Mesenchymal stem cell (in vitro differentiated cells and primary cell): ENCODE measurements at regions not wholly inside any gene's neighbourhood (a gene's known extent, or its start where the extent isn't known, plus 50 kb on each side); places are given as distances from the start of the nearest gene placed in this dataset.

Source experiments
- DNase-seq: peaks from one replicate; pipeline ENCODE4 v3.0.0-alpha.2; 2013
- H2AFZ ChIP-seq: one replicate; pipeline ENCODE4 v1.6.1; 2013; ENCODE audit warnings: low read depth, mild to moderate bottlenecking, control low read depth, inconsistent platforms, low read length, moderate library complexity
- H2AK5ac ChIP-seq: 2 replicates; pipeline ENCODE4 v1.6.1; 2013; ENCODE audit warnings: low read length, moderate library complexity, mild to moderate bottlenecking, inconsistent platforms; ENCODE audit not compliant: severe bottlenecking
- H2BK120ac ChIP-seq: one replicate; pipeline ENCODE4 v1.6.1; 2013; ENCODE audit warnings: low read depth, mild to moderate bottlenecking, inconsistent platforms, low read length, moderate library complexity
- H2BK12ac ChIP-seq, 2 experiments: one replicate each; pipeline ENCODE4 v1.6.1; 2013; ENCODE audit warnings: inconsistent platforms in 2 of 2, low read length in 2 of 2, mild to moderate bottlenecking in 2 of 2, moderate library complexity in 2 of 2, control low read depth in 1 of 2
- H2BK15ac ChIP-seq: one replicate; pipeline ENCODE4 v1.6.1; 2013; ENCODE audit warnings: mild to moderate bottlenecking, low read depth, inconsistent platforms; ENCODE audit not compliant: poor library complexity, severe bottlenecking
- H2BK5ac ChIP-seq: 2 replicates; pipeline ENCODE4 v1.6.1; 2013; ENCODE audit warnings: low read depth, mild to moderate bottlenecking, low read length, control low read depth, inconsistent platforms; ENCODE audit not compliant: poor library complexity, severe bottlenecking
- H3K14ac ChIP-seq, 2 experiments: one replicate each; pipeline ENCODE4 v1.6.1; 2013; ENCODE audit warnings: inconsistent platforms in 2 of 2, low read length in 2 of 2, control low read depth in 1 of 2, mild to moderate bottlenecking in 1 of 2, moderate library complexity in 1 of 2
- H3K18ac ChIP-seq, 2 experiments: one replicate each; pipeline ENCODE4 v1.6.1; 2013; ENCODE audit warnings: inconsistent platforms in 2 of 2, low read length in 2 of 2, control low read depth in 1 of 2, low read depth in 1 of 2, mild to moderate bottlenecking in 1 of 2
- H3K23ac ChIP-seq, 2 experiments: one replicate each; pipeline ENCODE4 v1.6.1; 2013; ENCODE audit warnings: inconsistent platforms in 2 of 2, low read length in 2 of 2, mild to moderate bottlenecking in 2 of 2, moderate library complexity in 2 of 2, control low read depth in 1 of 2
- H3K27ac ChIP-seq: 2 replicates; pipeline ENCODE4 v1.5.1; 2013; ENCODE audit warnings: mild to moderate bottlenecking, moderate library complexity, low read length, control low read depth, inconsistent platforms; ENCODE audit not compliant: poor library complexity, severe bottlenecking
- H3K27me3 ChIP-seq, 2 experiments: 2 replicates each; pipeline versions ENCODE4 v1.6.1 to v1.7.0; 2013; ENCODE audit warnings: low read length in 2 of 2, mild to moderate bottlenecking in 2 of 2, moderate library complexity in 2 of 2, control low read depth in 1 of 2, inconsistent platforms in 1 of 2; ENCODE audit not compliant: control insufficient read depth in 1 of 2, insufficient read depth in 1 of 2
- H3K36me3 ChIP-seq, 2 experiments: 2 replicates each; pipeline versions ENCODE4 v1.6.1 to v1.7.0; 2013; ENCODE audit warnings: low read length in 2 of 2, control low read depth in 1 of 2, inconsistent platforms in 1 of 2, low read depth in 1 of 2, mild to moderate bottlenecking in 1 of 2; ENCODE audit not compliant: insufficient read depth in 2 of 2, control insufficient read depth in 1 of 2
- H3K4ac ChIP-seq, 2 experiments: one replicate each; pipeline ENCODE4 v1.6.1; 2013; ENCODE audit warnings: inconsistent platforms in 2 of 2, low read length in 2 of 2, mild to moderate bottlenecking in 2 of 2, moderate library complexity in 2 of 2, control low read depth in 1 of 2, low read depth in 1 of 2
- H3K4me1 ChIP-seq: 2 replicates; pipeline ENCODE4 v1.6.1; 2013; ENCODE audit warnings: low read depth, low read length, control low read depth; ENCODE audit not compliant: control insufficient read depth, insufficient read depth
- H3K4me2 ChIP-seq: 2 replicates; pipeline ENCODE4 v1.6.1; 2013; ENCODE audit warnings: low read length, mild to moderate bottlenecking, inconsistent platforms; ENCODE audit not compliant: poor library complexity, severe bottlenecking
- H3K4me3 ChIP-seq, 2 experiments: 2 replicates each; pipeline versions ENCODE4 v1.5.1 to v1.7.0; 2013; ENCODE audit warnings: low read length in 2 of 2, mild to moderate bottlenecking in 2 of 2, control low read depth in 1 of 2, low read depth in 1 of 2; ENCODE audit not compliant: insufficient read depth in 1 of 2
- H3K79me1 ChIP-seq: replicated peaks from 2 replicates; pipeline ENCODE4 v1.6.1; 2013; ENCODE audit warnings: mild to moderate bottlenecking, control low read depth, low read length, inconsistent platforms; ENCODE audit not compliant: poor library complexity, severe bottlenecking
- H3K9ac ChIP-seq: 2 replicates; pipeline ENCODE4 v1.7.0; 2013; ENCODE audit warnings: mild to moderate bottlenecking, low read length, moderate library complexity
- H3K9me3 ChIP-seq: 2 replicates; pipeline ENCODE4 v1.7.0; 2013; ENCODE audit warnings: mild to moderate bottlenecking, low read length; ENCODE audit not compliant: control insufficient read depth
- H4K8ac ChIP-seq: one replicate; pipeline ENCODE4 v1.6.1; 2013; ENCODE audit warnings: inconsistent platforms, mild to moderate bottlenecking, low read length, moderate library complexity
- H4K91ac ChIP-seq: one replicate; pipeline ENCODE4 v1.6.1; 2013; ENCODE audit warnings: mild to moderate bottlenecking, low read length, inconsistent platforms
- WGBS: methylation state at CpG from one replicate; pipeline ENCODE4 v1.1.7; 2013; ENCODE audit warnings: mixed read lengths; 5-methylcytosine and 5-hydroxymethylcytosine counted together

DNA sequence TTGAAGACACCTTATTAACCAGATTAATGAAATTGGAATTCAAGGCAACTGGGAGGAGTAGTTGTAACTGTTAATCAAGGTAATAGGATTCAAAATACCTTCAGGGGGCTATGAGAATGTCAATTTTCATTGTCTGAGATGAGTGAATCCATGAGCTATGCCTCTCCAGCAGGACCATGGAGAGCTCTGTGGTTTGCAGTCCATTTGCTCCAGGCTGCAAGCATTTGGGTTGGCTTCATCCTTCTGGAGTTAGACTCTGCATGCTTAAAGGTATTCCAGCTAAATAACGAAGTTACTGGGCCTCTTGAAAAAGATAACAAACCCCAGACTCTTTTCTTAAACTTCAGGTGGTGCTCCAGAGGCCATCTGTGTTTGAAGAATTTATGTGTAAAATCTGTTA is 207.1 kb upstream of the SLC8A1 start:
- Histone ChIP-seq H3K9me3 (no peaks in the 10 kb centered on the region), H3K4me1 (no peaks in the 10 kb centered on the region), H2BK12ac (no peak overlapping the region), H4K91ac (no peak overlapping the region), H3K23ac (no peak overlapping the region), H2BK120ac (no peak overlapping the region), H2AFZ (no peak overlapping the region), H3K27me3 (no peaks in the 10 kb centered on the region), H2BK15ac (no peak overlapping the region), H3K14ac (no peak overlapping the region), H3K27ac (no peak overlapping the region), H3K36me3 (no peaks in the 10 kb centered on the region), H3K4ac (no peak overlapping the region), H4K8ac (no peak overlapping the region), H2BK5ac (no peak overlapping the region), H3K79me1 (no peaks in the 10 kb centered on the region), H3K4me3 (no peak overlapping the region), H2AK5ac (no peak overlapping the region), H3K4me2 (no peak overlapping the region), H3K18ac (no peak overlapping the region), H3K9ac (no peak overlapping the region)
- peak; percentile 8 for DNase-seq
- WGBS: no CpG with 5 or more reads among the region's 1 CpG

DNA sequence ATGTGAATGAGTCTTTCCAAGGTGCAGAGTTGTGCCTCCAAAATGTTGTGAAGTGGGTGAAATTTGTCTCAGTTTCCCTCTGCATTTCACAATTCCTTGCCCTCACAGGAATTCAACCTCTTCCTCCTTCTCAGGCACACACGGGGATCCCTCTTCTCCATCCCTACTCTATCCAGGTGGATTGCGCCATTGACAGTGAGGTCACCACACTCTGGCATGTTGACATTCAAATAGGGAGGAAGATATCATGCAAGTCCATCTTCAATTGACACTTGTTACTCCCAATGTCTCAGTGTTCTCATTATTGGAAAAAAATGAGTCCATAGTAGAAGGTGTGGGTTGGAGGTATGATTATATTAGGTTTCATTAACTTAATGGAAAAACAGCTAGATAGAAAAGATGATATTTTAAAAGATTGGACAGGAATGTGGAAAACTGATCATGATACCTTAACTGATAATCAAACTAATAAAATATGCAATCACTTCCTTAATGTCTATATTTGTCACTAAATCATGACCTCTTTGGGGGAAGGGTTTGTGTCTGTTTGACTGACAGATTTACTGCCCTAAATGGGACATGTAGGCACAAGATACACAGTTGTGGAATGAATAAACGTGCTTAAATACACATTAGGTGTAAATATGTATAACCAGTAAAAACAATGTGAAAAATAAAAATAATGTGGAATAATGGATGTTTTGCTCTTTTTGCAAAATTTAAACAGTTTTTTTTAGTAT is 213.8 kb upstream of the SLC8A1 start:
- no peaks in the 10 kb centered on the region for H3K36me3 ChIP-seq
- H2BK12ac ChIP-seq: no peak overlapping the region
- WGBS: 93% methylated on average over 2 of the region's 3 CpGs
- H3K27me3 ChIP-seq: no peaks in the 10 kb centered on the region
- no peaks in the 10 kb centered on the region for H3K9me3 ChIP-seq
- H3K23ac ChIP-seq: no peak overlapping the region
- H2AK5ac ChIP-seq: no peak overlapping the region
- no peak overlapping the region for H3K4ac ChIP-seq
- H3K4me2 ChIP-seq: no peak overlapping the region
- H3K4me3 ChIP-seq: no peak overlapping the region
- no peak for DNase-seq
- H3K14ac ChIP-seq: no peak overlapping the region
- H4K8ac ChIP-seq: no peak overlapping the region
- no peak overlapping the region for H3K18ac ChIP-seq
- no peak overlapping the region for H2BK120ac ChIP-seq
- H3K79me1 ChIP-seq: no peaks in the 10 kb centered on the region
- no peaks in the 10 kb centered on the region for H3K4me1 ChIP-seq
- H4K91ac ChIP-seq: no peak overlapping the region
- no peak overlapping the region for H2AFZ ChIP-seq
- no peak overlapping the region for H2BK15ac ChIP-seq
- no peak overlapping the region for H2BK5ac ChIP-seq
- H3K9ac ChIP-seq: no peak overlapping the region
- H3K27ac ChIP-seq: no peak overlapping the region

DNA sequence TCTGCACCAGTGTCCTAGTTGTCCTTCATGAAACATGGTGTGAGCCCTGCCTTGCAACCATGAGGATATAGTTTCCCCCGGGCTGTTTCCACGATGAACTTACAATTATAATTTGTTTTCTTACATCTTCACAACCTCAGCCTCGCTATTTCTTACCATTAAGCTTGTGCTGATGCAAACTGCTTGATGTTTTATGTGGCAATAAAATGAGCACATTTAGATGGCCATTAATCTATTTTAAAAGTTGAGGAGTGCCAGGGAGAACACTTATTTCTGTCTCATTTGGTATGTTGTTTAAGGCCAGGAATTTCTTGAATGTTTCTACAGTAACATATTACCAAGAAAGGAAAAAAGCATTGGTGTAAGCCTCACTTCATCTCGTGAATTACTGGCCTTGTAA is 214.5 kb upstream of the SLC8A1 start:
- Histone ChIP-seq H2AK5ac (no peak overlapping the region), H2AFZ (no peak overlapping the region), H2BK12ac (no peak overlapping the region), H3K18ac (no peak overlapping the region), H3K9ac (no peak overlapping the region), H3K4ac (no peak overlapping the region), H3K36me3 (no peaks in the 10 kb centered on the region), H3K9me3 (no peaks in the 10 kb centered on the region), H3K14ac (no peak overlapping the region), H3K4me1 (no peaks in the 10 kb centered on the region), H2BK15ac (no peak overlapping the region), H2BK120ac (no peak overlapping the region), H3K4me2 (no peak overlapping the region), H3K4me3 (no peak overlapping the region), H4K8ac (no peak overlapping the region), H3K27ac (no peak overlapping the region), H2BK5ac (no peak overlapping the region), H3K79me1 (no peaks in the 10 kb centered on the region), H3K27me3 (no peaks in the 10 kb centered on the region), H4K91ac (no peak overlapping the region), H3K23ac (no peak overlapping the region)
- no peak for DNase-seq
- 86% methylated on average over 1 of the region's 4 CpGs for WGBS

DNA sequence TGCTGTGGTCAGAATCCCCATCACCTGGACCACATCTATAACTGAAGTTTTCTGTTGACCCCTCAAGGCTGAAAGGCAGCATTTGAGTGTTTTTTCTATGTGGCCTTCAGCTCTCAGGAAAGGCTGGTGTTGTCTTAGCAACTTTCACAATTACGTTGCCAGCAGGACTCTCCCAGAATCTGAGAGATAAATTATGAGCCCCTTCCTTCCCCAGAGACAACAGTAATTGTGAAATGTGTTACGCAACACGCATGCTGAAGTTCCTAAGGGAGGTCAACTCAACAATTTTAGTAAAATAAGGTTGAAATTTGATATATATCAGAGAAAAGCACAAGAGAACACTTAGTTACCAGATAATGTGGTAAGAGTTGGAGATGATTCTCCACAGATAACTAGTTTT is 216.5 kb upstream of the SLC8A1 start:
- Histone ChIP-seq H3K27ac (no peak overlapping the region), H2BK15ac (no peak overlapping the region), H3K4ac (no peak overlapping the region), H3K79me1 (no peaks in the 10 kb centered on the region), H2BK120ac (no peak overlapping the region), H3K18ac (no peak overlapping the region), H3K4me3 (no peak overlapping the region), H3K4me2 (no peak overlapping the region), H3K9ac (no peak overlapping the region), H3K4me1 (no peaks in the 10 kb centered on the region), H3K27me3 (no peaks in the 10 kb centered on the region), H2BK5ac (no peak overlapping the region), H2AK5ac (no peak overlapping the region), H2AFZ (no peak overlapping the region), H4K8ac (no peak overlapping the region), H4K91ac (no peak overlapping the region), H3K9me3 (no peaks in the 10 kb centered on the region), H3K36me3 (no peaks in the 10 kb centered on the region), H3K14ac (no peak overlapping the region), H3K23ac (no peak overlapping the region), H2BK12ac (no peak overlapping the region)
- DNase-seq: no peak
- 10% methylated on average over 1 of the region's 3 CpGs for WGBS
